Erythroblast (primary cell): ENCODE measurements at regions not wholly inside any gene's neighbourhood (a gene's known extent, or its start where the extent isn't known, plus 50 kb on each side); places are given as distances from the start of the nearest gene placed in this dataset.

Source experiments
- DNase-seq, 2 experiments: peaks; one replicate each; lab custom pipeline; 2025; lab: John Stamatoyannopoulos, UW
- GATA1 ChIP-seq: IDR thresholded peaks from 2 replicates; pipeline ENCODE4 v1.6.1; 2011; ENCODE audit warnings: low read depth, mild to moderate bottlenecking, control low read depth, low read length, moderate library complexity
- POLR2A ChIP-seq: IDR thresholded peaks from 2 replicates; pipeline ENCODE4 v1.6.1; 2011; ENCODE audit warnings: mild to moderate bottlenecking, low read length

DNA sequence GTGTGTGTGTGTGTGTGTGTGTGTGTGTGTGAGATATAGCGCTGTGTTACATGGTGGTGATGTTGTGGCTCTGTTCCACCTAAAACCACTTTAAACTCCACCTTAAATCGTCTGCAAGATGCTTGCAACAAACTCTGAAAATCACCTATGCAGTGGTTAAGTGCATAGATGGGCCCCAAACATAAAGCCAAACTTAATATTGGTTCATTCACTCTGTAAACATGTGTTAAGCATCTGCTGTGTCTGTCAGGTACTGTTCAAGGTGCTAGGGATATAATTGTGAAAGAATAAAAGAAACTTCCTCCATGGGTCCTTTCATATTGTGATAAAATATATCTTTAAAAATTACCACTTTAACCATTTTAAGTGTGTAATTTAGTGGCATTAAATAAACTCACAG, 645.4 kb upstream of the SORCS1 start:
- TF ChIP-seq GATA1 (no peak), POLR2A (no peak)

DNA sequence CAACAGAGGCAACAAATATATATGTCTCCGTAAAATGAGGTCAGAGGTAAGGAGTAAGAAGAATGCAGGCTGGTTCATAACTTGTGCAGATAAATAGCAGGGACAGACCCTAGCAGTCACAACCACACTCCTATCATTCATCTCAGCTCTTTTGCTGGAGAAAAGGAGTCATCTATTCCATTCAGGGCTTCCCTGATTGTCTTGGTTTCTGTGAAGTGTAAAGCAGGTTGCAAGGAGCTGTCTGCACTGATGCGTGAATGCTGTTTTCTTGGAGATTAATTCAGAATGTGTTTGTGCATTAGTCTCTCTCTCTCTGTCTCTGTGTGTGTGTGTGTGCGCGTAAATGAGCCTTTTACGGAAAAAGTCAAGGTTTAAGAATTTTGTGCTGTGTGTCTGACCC, 643.3 kb upstream of the SORCS1 start:
- no peak for DNase-seq
- TF ChIP-seq GATA1 (no peak), POLR2A (no peak)

More for the DNA sequence above, 645.4 kb upstream of the SORCS1 start:
- DNase-seq: no peak

DNA sequence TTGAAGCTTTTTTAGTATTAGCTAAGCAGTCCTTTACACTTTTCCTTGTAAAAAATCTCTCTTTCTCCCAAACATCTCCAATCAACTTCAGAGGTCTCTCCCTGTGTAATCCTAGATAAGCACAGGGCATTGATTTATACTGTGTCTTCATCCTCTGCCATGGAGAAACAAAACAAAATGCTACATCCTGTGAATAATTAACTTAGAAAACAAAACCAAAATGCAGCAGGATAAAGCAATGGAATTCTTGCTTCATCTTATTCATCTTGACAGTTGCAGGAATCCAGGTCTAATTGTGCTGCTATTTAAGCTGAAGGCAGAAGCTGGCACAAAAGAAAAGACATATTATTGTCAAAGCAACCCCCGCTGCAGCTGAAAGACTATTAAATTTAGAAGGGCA, 641.5 kb upstream of the SORCS1 start:
- TF ChIP-seq POLR2A: no peak
- no peak for TF ChIP-seq GATA1
- DNase-seq: no peak

DNA sequence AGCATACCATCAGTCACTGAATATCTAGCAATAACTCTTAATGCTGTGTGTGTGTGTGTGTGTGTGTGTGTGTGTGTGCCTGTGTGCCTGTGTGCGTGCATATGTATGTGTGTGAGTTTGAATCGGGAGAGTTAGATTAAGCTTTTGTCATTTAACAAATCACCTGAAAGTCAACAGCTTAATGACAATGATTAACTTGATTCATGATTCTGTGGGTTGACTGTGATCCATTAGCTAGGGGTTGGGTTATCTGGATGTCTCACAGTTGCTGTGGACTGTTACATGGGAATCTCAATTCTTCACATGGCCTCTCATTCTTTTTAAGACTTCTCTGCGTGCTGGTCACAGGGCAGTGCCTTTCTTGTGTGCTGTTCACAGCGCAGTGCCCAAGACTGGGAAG, 639.0 kb upstream of the SORCS1 start:
- TF ChIP-seq GATA1 (no peak), POLR2A (no peak)
- no peak for DNase-seq

DNA sequence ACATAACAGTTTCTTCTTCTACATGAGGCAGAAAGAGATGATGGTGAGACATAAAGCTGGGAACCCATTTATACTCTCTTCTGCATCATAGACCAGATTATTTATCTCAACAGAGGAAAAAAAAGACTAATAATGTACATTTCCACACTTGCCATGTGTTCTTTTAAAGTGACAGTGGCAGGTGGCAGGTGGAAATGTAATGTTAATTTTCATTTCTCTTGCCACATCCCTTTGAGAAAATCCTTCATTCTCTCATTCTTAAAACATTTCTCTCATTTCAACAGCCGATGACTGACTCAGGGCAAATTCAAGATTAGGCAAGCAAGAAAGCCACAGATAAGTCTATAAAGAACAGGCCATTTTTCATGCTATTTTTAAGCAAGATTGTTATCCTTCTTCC, 635.6 kb upstream of the SORCS1 start:
- TF ChIP-seq GATA1 (no peak), POLR2A (no peak)
- DNase-seq: no peak

DNA sequence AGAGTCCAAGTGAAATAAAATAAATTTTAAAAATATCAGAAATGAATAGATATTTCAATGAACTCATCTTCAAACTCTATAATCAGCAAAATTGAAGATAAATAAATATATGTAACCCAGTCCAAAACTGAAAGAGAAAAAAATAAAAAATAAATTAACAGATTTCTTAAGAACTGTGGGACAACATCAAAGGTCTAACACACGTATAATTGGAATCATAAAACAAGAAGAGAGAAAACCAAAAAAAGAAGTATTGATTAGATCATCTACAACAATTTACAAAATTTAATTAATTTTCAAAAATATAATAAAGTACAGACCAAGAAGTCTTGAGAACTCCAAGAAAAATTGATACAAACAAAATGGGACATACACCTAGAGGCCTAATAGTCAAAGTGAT, 625.8 kb upstream of the SORCS1 start:
- DNase-seq: peak in 1 of 2 experiments; percentile 2
- no peak for TF ChIP-seq GATA1
- no peak for TF ChIP-seq POLR2A

DNA sequence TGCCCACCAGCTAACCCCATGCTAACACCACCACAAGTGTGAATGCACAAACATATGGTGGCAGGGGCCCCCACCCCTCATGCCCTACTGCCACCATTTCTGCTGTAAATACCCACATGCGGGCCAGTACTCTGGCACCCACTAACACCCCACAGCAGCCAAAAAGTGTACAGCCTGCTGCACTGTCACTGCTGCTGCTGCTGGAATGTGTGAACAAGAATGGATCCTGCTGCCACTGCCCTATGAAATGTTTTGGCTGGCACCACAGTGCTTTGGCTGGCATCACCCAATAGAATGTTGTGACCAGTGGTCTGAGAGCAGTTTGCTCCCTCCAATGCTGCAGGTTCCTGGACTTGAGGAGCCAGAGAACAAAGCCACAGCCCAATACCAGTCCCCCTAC, 606.6 kb upstream of the SORCS1 start:
- DNase-seq: no peak
- no peak for TF ChIP-seq POLR2A
- TF ChIP-seq GATA1: no peak

DNA sequence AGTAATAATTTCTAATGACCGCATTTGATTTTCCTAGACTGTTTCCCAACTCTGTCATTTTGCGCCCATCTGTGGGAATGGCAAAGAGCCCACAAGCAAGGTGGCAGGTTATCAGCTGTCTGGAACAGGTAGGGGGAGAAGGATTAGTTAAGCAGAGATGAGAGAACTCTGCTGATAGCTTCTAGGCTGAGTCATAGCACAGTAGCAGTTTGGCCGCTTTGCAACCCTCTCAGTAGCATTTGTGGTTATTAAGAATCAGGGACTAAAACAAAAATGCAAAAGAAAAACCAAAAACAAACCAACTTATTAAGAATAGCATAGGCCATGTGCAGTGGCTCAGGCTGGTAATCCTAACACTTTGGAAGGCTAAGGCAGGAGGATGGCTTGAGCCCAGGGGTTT, 602.7 kb upstream of the SORCS1 start:
- no peak for DNase-seq

DNA sequence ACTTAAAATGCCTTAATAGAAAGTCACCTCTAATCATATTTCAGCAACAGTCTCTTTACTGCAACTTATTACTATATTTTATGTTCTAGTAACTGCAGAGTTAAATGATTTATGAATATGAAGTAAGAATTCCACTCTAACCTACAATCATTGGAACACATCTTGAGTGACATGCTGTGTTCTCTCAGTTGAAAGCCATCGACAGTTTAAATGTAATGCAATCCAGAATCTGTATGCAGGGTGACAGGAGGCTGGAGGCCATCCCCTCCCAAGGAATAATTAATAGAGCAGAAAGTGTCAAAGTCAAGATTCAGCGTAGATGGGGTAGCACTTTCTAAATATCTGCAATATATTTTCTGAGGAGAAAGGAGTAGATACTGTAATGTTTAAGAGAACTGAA, 590.3 kb upstream of the SORCS1 start:
- DNase-seq: no peak
- TF ChIP-seq POLR2A: no peak
- no peak for TF ChIP-seq GATA1

More for the DNA sequence above, 602.7 kb upstream of the SORCS1 start:
- TF ChIP-seq POLR2A: no peak
- no peak for TF ChIP-seq GATA1

DNA sequence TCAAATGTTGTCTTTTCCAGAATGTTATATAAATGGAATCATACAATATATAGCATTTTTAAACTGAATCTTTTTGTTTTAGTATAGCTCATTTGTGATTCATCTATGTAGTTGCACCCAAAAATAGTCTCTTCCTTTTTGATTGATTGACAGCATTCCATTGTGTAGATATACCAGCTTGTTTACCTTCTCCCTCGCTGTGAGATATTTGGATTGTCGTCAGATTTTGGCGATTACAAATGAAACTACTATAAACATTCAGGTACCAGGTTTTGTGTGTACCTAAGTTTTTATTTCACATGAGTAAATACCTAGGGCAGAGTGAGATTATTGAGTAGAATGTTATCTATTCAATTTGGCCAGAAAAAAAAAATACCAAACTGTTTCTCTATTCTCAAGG, 584.7 kb upstream of the SORCS1 start:
- DNase-seq: no peak
- TF ChIP-seq GATA1: no peak
- TF ChIP-seq POLR2A: no peak

DNA sequence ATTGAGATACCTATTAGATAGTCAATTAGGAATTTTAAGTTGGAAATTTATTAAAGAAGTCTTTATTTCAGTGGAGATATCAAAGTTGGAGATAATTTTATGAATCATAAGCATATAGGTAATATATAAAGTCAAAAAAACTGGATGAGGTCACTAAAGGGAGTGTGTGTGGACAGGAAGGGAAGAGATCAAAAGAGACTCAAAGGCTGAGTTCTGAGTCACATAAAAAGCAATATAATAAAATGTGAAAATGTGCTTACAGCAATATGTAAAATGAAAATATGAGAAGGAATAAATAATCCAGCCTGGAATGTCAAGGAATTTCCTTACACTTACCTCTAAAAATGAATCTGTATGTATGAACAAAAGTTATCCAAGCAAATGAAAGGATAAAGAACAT, 583.3 kb upstream of the SORCS1 start:
- TF ChIP-seq POLR2A (no peak), GATA1 (no peak)

DNA sequence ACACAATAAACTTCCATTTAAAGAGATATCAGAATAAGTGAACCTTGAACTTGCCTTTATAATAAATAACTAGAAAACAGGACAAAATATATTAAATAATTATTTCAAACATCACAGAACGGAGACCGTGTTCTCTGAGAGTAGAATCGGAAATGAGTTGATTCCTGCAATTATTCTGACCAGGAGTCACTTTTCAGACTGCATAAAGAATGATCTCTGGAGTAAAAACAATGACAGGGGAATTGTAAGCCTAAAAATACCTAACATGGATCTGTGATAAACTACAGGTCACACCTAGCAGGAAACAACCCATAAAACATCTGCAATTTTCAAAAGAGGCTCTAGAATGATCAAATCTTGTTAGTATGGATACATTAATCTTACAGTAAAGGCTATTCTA, 577.5 kb upstream of the SORCS1 start:
- DNase-seq: no peak
- TF ChIP-seq GATA1 (no peak), POLR2A (no peak)

More for the DNA sequence above, 583.3 kb upstream of the SORCS1 start:
- DNase-seq: no peak

DNA sequence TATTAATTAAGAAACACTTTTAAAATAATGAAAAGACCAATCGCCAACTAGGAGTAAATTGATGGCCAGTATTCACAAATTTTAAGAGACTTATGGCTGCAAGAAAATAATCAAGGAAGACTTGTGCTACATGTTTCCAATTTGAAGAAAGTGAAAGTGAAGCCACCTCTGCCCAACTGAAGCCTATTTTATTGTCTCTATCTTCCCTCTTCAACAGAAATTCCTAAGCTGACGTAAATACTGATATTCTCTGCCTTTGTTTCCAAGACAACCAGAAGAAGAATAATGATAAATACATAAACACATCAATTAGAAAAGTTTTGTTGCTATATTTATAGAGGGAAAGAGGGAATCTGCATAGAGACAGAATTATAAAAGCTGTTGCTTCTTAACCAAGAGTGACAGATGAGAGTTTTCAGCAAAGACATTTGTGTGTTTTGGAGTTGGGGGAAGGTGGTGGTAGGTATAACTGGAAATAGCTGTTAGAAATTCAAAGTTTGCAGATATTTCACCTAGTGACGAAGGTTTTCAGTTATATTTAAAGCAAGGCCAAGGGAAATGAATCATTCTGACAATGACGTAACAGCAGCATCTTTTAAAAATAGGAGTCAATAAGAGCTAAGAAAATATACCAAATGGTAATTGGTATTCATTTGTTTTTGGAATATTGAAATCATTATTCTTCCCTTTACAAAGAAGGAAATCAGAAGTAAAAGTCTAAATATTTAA, 576.6 kb upstream of the SORCS1 start:
- no peak for TF ChIP-seq GATA1
- TF ChIP-seq POLR2A: no peak
- DNase-seq: no peak

DNA sequence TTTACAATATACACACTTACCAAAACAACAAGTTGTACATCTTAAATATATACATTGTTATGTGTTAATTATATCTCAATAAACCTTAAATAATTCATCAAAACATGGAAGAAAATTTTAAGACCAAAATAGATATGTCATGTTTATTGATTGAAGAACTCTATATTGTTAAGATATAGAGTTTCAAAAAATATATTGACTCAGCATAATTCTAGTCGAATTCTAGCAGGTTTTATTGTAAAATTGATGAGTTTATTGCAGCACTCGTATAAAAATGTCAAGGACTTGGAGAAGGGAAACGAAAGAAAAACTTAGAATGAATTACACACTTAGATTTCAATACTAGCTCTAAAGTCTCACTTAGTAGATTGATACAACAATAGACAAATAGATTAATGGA, 575.4 kb upstream of the SORCS1 start:
- TF ChIP-seq POLR2A: no peak
- TF ChIP-seq GATA1: no peak
- DNase-seq: no peak

DNA sequence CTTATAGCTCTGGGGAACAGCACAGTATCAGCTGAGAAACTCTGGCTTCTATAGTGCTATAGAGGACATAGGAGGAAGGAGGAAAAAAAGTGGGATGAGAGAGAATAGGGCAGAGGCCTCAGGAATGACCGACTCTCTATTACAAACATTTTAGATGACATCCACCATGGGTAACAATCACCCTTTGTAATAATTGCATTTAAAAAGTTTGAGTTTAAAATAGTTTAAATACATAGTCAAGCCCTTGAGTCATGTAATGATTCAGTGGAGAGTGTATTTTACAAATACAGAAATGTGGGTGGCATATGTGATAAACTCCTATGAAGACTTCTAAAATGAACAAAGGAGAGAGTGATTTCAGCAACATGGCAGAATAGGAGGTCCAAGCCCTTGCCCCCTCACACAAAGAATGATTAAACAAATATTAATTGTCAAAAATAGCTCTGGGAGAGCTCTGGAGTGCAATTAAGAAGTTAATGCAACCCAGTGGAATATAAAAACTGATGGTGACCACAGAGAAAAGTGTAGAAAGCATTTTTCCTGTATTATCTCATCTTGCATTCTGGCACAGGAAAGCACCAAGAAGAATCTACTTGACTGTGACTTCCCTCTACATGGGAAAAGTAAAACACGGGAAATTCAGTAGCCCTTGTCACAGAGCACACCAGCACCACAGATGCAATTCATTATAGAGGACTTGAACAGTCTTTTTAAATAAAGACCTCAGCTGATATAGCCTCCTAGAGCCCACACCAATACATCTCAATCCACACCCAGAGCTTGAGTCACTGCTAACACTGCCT, 569.0 kb upstream of the SORCS1 start:
- DNase-seq: no peak
- no peak for TF ChIP-seq POLR2A
- no peak for TF ChIP-seq GATA1
